Left lung (tissue), 4 donors: ENCODE measurements at regions not wholly inside any gene's neighbourhood (a gene's known extent, or its start where the extent isn't known, plus 50 kb on each side); places are given as distances from the start of the nearest gene placed in this dataset.

Source experiments
- ATAC-seq: fragments of 200-7000 bp; cut with Tn5 transposase; one replicate; pipeline ENCODE4 v1.9.1; 2020; ENCODE audit warnings: moderate library complexity
- DNase-seq, 4 donors: peaks; one replicate each; pipeline ENCODE4 v3.0.0-alpha.2; 2013 to 2020
- H3K27ac ChIP-seq, 2 donors: fragments of 200-600 bp; sonication (generic) in 1 of 2; one replicate each; pipeline versions ENCODE4 v1.5.0 to v1.8.0; 2020 to 2021
- H3K27me3 ChIP-seq, 2 donors: fragments of 200-600 bp; sonication (generic) in 1 of 2; one replicate each; pipeline versions ENCODE4 v1.5.0 to v1.8.0; 2020 to 2021
- H3K36me3 ChIP-seq, 2 donors: fragments of 200-600 bp; sonication (generic) in 1 of 2; one replicate each; pipeline versions ENCODE4 v1.5.0 to v1.8.0; 2020 to 2021
- H3K4me1 ChIP-seq, 2 donors: fragments of 200-600 bp; one replicate each; pipeline ENCODE4 v1.8.0; 2021
- H3K4me3 ChIP-seq, 2 donors: fragments of 200-600 bp; sonication (generic) in 1 of 2; one replicate each; pipeline versions ENCODE4 v1.5.0 to v1.8.0; 2020 to 2021; ENCODE audit warnings: mild to moderate bottlenecking in 1 of 2
- H3K9me3 ChIP-seq, 2 donors: fragments of 200-600 bp; sonication (generic) in 1 of 2; one replicate each; pipeline versions ENCODE4 v1.5.0 to v1.8.0; 2020 to 2021
- intact Hi-C, 2 donors: fragments of 100-400 bp; cut with DNase I; formaldehyde crosslinking; loops; one replicate each; pipeline versions ENCODE4 v1.11.2 to v1.14.2; 2022
- TF ChIP-seq, protein P1 (sequence below), 2 donors: fragments of 200-600 bp; sonication (generic) in 1 of 2; IDR thresholded peaks; one replicate each; pipeline versions ENCODE4 v1.5.0 to v1.8.0; 2021; ENCODE audit warnings: antibody characterized with exemption in 2 of 2
- donor health status: DM: no; HTN: yes; CAD: no.
- donor health status: DM: no; HTN: no; CAD: no.

DNA sequence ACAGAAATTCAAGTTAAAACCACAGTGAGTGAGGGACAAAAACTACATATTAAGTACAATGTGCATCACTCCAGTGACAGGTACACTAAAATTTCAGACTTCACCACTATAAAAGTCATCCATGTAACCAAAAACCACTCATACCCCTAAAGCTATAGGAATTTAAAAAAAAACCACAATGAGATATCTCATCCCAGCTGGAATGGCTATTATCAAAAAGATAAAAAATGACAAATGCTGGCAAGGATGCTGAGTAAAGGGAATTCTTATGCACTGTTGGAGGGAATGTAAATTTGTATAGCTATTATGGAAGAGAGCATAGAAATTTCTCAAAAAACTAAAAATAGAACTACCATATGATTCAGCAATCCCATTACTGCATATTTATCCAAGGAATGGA is 171.1 kb downstream of the HHIP start:
- Histone ChIP-seq H3K27ac (no peak overlapping the region), H3K36me3 (no peaks in the 10 kb centered on the region), H3K4me1 (no peaks in the 10 kb centered on the region), H3K27me3 (no peaks in the 10 kb centered on the region), H3K4me3 (no peak overlapping the region), H3K9me3 (peaks cover 0 to 6% of the 10 kb centered on the region in 2 donors)
- DNase-seq: no peak
- intact Hi-C loops: no loop called here
- TF ChIP-seq, protein P1, sequence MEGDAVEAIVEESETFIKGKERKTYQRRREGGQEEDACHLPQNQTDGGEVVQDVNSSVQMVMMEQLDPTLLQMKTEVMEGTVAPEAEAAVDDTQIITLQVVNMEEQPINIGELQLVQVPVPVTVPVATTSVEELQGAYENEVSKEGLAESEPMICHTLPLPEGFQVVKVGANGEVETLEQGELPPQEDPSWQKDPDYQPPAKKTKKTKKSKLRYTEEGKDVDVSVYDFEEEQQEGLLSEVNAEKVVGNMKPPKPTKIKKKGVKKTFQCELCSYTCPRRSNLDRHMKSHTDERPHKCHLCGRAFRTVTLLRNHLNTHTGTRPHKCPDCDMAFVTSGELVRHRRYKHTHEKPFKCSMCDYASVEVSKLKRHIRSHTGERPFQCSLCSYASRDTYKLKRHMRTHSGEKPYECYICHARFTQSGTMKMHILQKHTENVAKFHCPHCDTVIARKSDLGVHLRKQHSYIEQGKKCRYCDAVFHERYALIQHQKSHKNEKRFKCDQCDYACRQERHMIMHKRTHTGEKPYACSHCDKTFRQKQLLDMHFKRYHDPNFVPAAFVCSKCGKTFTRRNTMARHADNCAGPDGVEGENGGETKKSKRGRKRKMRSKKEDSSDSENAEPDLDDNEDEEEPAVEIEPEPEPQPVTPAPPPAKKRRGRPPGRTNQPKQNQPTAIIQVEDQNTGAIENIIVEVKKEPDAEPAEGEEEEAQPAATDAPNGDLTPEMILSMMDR (IDR thresholded peaks at IDR 0.05): no peak
- no peak for ATAC-seq

DNA sequence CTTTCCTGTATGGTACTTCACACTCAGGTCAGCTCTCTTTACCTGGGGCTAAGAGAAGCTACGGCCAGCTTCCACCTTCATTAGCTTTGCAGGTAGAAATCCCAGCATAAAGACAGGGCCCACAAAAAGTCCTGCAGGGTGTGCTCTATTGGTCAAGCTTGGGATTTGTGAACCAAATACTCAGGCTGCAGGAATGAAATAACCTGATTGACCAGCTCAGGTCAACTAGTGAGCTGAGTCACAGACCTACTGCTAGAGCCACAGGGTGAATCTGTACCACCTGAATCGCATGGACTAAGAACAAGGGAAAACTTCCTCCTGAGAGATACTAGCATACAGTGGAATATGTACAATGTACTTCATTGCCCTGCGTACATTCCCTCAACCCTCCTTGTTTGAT is 172.2 kb downstream of the HHIP start:
- intact Hi-C loops: no loop called here
- TF ChIP-seq, protein P1 (IDR thresholded peaks at IDR 0.05): no peak
- Histone ChIP-seq H3K4me3 (no peak overlapping the region), H3K36me3 (no peaks in the 10 kb centered on the region), H3K27me3 (no peaks in the 10 kb centered on the region), H3K27ac (no peak overlapping the region), H3K9me3 (no peaks in the 10 kb centered on the region), H3K4me1 (no peaks in the 10 kb centered on the region)
- ATAC-seq: no peak
- no peak for DNase-seq

DNA sequence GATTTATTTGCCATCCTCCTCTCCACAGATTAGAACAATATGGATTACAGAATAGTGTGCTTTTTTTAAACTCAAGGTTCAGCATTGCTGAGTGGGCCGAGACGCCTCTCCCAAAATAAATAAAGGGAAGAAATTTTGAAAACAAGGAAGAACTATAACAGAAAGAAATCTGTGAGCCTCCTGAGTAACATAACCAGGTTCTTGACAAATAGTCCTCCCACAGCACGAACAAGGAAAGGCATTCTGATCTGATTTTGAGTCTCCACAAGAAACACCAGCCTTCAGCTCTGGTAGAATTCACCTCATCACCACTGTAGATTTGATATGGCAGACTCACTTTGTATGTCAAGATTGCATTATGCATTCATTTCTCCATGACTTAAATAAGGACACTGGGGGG is 173.6 kb downstream of the HHIP start:
- no peaks in the 10 kb centered on the region for H3K9me3 ChIP-seq
- H3K36me3 ChIP-seq: no peaks in the 10 kb centered on the region
- H3K4me1 ChIP-seq: no peaks in the 10 kb centered on the region
- H3K4me3 ChIP-seq: no peak overlapping the region
- intact Hi-C loops: no loop called here
- TF ChIP-seq, protein P1 (IDR thresholded peaks at IDR 0.05): no peak
- DNase-seq: no peak
- H3K27me3 ChIP-seq: no peaks in the 10 kb centered on the region
- no peak overlapping the region for H3K27ac ChIP-seq
- ATAC-seq: no peak

DNA sequence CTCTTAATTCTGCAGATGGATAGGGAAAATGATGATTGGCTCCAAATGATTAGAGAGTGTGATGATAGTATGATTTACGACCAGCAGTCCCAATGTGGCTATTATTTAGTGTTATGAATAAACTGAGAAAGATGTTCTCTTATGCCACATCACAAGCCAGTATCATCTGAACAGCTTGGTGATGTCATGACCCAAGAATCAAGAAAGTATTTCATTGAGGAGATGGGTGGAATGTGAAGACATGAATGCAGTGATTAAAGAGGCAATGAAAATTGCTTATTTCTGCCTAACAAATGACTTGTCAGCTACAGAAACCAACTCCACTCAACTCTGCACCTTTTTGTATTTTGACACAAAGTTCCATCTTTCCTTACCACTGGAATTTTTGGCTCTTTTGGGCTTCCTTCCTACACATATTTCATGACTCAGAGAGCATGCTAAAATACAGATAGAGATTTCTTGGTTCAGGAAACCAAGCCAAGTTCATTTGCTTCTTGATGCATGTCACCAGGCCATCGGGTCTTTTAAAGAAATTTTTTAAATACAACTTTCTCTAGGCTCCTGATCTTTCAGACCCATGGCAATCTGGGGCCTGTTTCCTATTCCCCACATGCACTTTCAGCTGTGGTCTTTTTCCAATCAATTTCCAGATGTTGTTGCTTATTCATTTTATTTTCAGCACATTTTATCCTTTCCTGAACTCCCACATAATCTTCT is 174.2 kb downstream of the HHIP start:
- H3K4me3 ChIP-seq: no peak overlapping the region
- ATAC-seq (no peak), DNase-seq (no peak)
- H3K27ac ChIP-seq: no peak overlapping the region
- H3K9me3 ChIP-seq: no peaks in the 10 kb centered on the region
- no peaks in the 10 kb centered on the region for H3K4me1 ChIP-seq
- no peaks in the 10 kb centered on the region for H3K36me3 ChIP-seq
- intact Hi-C loops: no loop called here
- TF ChIP-seq, protein P1 (IDR thresholded peaks at IDR 0.05): no peak
- no peaks in the 10 kb centered on the region for H3K27me3 ChIP-seq

DNA sequence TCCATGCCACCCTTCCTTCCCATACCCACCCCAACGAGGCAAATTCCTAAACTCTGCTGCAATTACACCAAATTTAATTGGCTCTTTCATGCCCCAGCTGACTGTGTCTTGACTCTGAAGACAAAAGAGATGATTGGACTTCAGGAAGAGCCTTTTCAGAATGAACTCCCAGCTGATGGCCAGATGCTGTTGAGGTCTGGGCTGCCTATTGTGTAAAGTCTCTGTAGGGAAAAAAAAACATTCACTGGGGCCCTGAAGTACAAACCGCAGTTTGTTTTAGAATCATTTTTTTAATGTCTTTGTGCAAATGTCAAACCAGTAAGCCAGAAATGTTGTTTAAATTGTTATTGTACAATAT is 174.8 kb downstream of the HHIP start:
- Histone ChIP-seq H3K4me1 (no peaks in the 10 kb centered on the region), H3K4me3 (no peak overlapping the region), H3K9me3 (no peaks in the 10 kb centered on the region), H3K36me3 (no peaks in the 10 kb centered on the region), H3K27me3 (no peaks in the 10 kb centered on the region), H3K27ac (no peak overlapping the region)
- ATAC-seq: no peak
- TF ChIP-seq, protein P1 (IDR thresholded peaks at IDR 0.05): no peak
- intact Hi-C loops: no loop called here
- no peak for DNase-seq
